Esophagus muscularis mucosa (tissue), 4 donors: ENCODE measurements at regions not wholly inside any gene's neighbourhood (a gene's known extent, or its start where the extent isn't known, plus 50 kb on each side); places are given as distances from the start of the nearest gene placed in this dataset.

Experiments
- EP300 ChIP-seq: sonication (generic); formaldehyde crosslinking; IDR thresholded peaks from one replicate; pipeline ENCODE4 v1.6.1; 2017; ENCODE audit warnings: antibody characterized with exemption
- POLR2A ChIP-seq: fragments of 450-650 bp; IDR thresholded peaks from one replicate; pipeline ENCODE4 v1.6.1; 2017; ENCODE audit warnings: antibody characterized with exemption, moderate library complexity, mild to moderate bottlenecking, low read depth
- POLR2AphosphoS5 ChIP-seq, 2 donors: sonication (generic); formaldehyde crosslinking; IDR thresholded peaks; one replicate each; pipeline ENCODE4 v1.6.1; 2017; ENCODE audit warnings: antibody characterized with exemption in 2 of 2
- TF ChIP-seq, protein P1 (sequence below), 3 experiments: fragments of 200-600 bp in 2 of 3; fragments of 450-650 bp in 1 of 3; sonication (generic) in 2 of 3; IDR thresholded peaks; one replicate each; pipeline ENCODE4 v1.5.1; 2017 to 2019; ENCODE audit warnings: antibody characterized with exemption in 3 of 3, mild to moderate bottlenecking in 2 of 3, moderate library complexity in 1 of 3

DNA sequence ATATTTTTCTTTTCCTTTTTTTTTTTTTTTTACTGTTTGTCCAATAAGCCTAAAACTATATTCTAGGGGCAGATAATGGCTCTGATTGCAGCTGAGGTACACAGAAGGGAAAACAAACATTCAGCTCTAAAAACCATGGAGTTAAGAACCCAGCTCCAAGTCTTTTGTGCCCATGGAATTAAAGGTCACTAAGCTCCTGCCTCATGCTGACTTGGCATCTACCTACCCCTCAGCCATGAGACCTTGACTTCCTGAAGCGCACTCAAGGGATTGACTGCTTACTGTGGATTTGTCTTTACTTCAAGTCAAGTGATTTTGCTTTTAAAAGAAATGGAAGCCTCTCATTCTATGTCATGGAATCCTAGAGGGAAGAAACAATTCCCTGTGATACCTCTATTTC lies 192.3 kb downstream of the AMY1C start:
- TF ChIP-seq, protein P1, sequence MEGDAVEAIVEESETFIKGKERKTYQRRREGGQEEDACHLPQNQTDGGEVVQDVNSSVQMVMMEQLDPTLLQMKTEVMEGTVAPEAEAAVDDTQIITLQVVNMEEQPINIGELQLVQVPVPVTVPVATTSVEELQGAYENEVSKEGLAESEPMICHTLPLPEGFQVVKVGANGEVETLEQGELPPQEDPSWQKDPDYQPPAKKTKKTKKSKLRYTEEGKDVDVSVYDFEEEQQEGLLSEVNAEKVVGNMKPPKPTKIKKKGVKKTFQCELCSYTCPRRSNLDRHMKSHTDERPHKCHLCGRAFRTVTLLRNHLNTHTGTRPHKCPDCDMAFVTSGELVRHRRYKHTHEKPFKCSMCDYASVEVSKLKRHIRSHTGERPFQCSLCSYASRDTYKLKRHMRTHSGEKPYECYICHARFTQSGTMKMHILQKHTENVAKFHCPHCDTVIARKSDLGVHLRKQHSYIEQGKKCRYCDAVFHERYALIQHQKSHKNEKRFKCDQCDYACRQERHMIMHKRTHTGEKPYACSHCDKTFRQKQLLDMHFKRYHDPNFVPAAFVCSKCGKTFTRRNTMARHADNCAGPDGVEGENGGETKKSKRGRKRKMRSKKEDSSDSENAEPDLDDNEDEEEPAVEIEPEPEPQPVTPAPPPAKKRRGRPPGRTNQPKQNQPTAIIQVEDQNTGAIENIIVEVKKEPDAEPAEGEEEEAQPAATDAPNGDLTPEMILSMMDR (IDR thresholded peaks at IDR 0.05), result no peak
- TF ChIP-seq POLR2A, result no peak
- TF ChIP-seq POLR2AphosphoS5 (IDR thresholded peaks at IDR 0.05), result no peak
- no peak for TF ChIP-seq EP300
